Natural killer cell (primary cell): ENCODE measurements at regions not wholly inside any gene's neighbourhood (a gene's known extent, or its start where the extent isn't known, plus 50 kb on each side); places are given as distances from the start of the nearest gene placed in this dataset.

Source experiments
- ATAC-seq, 3 donors: fragments of 150-1000 bp in 2 of 3; fragments of 200-7000 bp in 1 of 3; cut with Tn5 transposase; 1 replicate in 1 of 3; 2 replicates in 2 of 3; pipeline ENCODE4 v1.10.0; 2021; ENCODE audit warnings: mild to moderate bottlenecking in 2 of 3, moderate library complexity in 2 of 3
- DNase-seq, 2 donors: peaks; one replicate each; pipeline versions ENCODE4 v3.0.0 to v3.0.0-alpha.2; 2013 to 2021; ENCODE audit warnings: mixed read lengths in 1 of 2
- H3K27ac ChIP-seq: one replicate; pipeline ENCODE4 v1.5.1; 2013; ENCODE audit warnings: mild to moderate bottlenecking, low read length
- H3K27me3 ChIP-seq: one replicate; pipeline ENCODE4 v1.6.1; 2013; ENCODE audit warnings: low read length; ENCODE audit not compliant: control insufficient read depth, insufficient read depth
- H3K36me3 ChIP-seq: one replicate; pipeline ENCODE4 v1.6.1; 2013; ENCODE audit warnings: low read length; ENCODE audit not compliant: control insufficient read depth, insufficient read depth
- H3K4me1 ChIP-seq: one replicate; pipeline ENCODE4 v1.6.1; 2013; ENCODE audit warnings: low read length; ENCODE audit not compliant: control insufficient read depth, insufficient read depth
- H3K4me3 ChIP-seq: one replicate; pipeline ENCODE4 v1.5.1; 2013; ENCODE audit warnings: low read length
- H3K9me3 ChIP-seq: one replicate; pipeline ENCODE4 v1.6.1; 2013; ENCODE audit warnings: low read length; ENCODE audit not compliant: control insufficient read depth, insufficient read depth
- H3K27ac Mint-ChIP-seq, 2 donors: one replicate each; pipeline ENCODE4 v1.8.0; 2022; ENCODE audit warnings: mild to moderate bottlenecking in 2 of 2, mixed read lengths in 2 of 2, moderate library complexity in 1 of 2
- H3K27me3 Mint-ChIP-seq, 2 donors: one replicate each; pipeline ENCODE4 v1.8.0; 2022; ENCODE audit warnings: low read depth in 2 of 2, mixed read lengths in 2 of 2
- H3K36me3 Mint-ChIP-seq: one replicate; pipeline ENCODE4 v1.8.0; 2022; ENCODE audit warnings: mixed read lengths
- H3K4me1 Mint-ChIP-seq, 2 donors: one replicate each; pipeline ENCODE4 v1.8.0; 2022; ENCODE audit warnings: mixed read lengths in 2 of 2
- H3K4me3 Mint-ChIP-seq: one replicate; pipeline ENCODE4 v1.8.0; 2022; ENCODE audit warnings: mild to moderate bottlenecking, moderate library complexity, mixed read lengths
- H3K9me3 Mint-ChIP-seq, 2 donors: one replicate each; pipeline ENCODE4 v1.8.0; 2022; ENCODE audit warnings: mixed read lengths in 2 of 2
- CTCF ChIP-seq: fragments of 200-600 bp; IDR thresholded peaks from one replicate; pipeline ENCODE4 v1.8.0; 2022; ENCODE audit warnings: antibody characterized with exemption
- WGBS: methylation state at CpG from one replicate; pipeline ENCODE4 v1.1.7; 2013; ENCODE audit warnings: missing lambda C conversion rate; ENCODE audit not compliant: insufficient coverage; 5-methylcytosine and 5-hydroxymethylcytosine counted together
- intact Hi-C: fragments of 100-400 bp; cut with micrococcal nuclease; formaldehyde crosslinking; loops from one replicate; pipeline ENCODE4 v1.14.2; 2022

GRCh38 chrX:69088171-69088938 is 76.9 kb downstream of the PJA1 start:
- Mint-ChIP-seq H3K27me3 (peaks cover 0 to 2% of the 10 kb centered on the region in 2 donors), H3K27ac (no peak overlapping the region), H3K4me1 (no peaks in the 10 kb centered on the region), H3K36me3 (no peaks in the 10 kb centered on the region), H3K4me3 (no peak overlapping the region), H3K9me3 (no peaks in the 10 kb centered on the region)
- 88% methylated on average over 8 of the region's 12 CpGs for WGBS
- intact Hi-C loops: no loop called here
- no peaks in the 10 kb centered on the region for H3K27me3 ChIP-seq
- H3K27ac ChIP-seq: no peak overlapping the region
- H3K36me3 ChIP-seq: no peaks in the 10 kb centered on the region
- H3K4me3 ChIP-seq: no peak overlapping the region
- ATAC-seq: no peak
- no peaks in the 10 kb centered on the region for H3K9me3 ChIP-seq
- no peaks in the 10 kb centered on the region for H3K4me1 ChIP-seq
- TF ChIP-seq CTCF: no peak
- DNase-seq: no peak

GRCh38 chrX:69085826-69086225 is 79.4 kb downstream of the PJA1 start:
- no peaks in the 10 kb centered on the region for H3K36me3 Mint-ChIP-seq
- H3K27me3 Mint-ChIP-seq: peaks cover 0 to 2% of the 10 kb centered on the region in 2 donors
- intact Hi-C loops: no loop called here
- no peak for DNase-seq
- H3K4me1 Mint-ChIP-seq: no peaks in the 10 kb centered on the region
- no peaks in the 10 kb centered on the region for H3K9me3 Mint-ChIP-seq
- no peaks in the 10 kb centered on the region for H3K36me3 ChIP-seq
- no peak overlapping the region for H3K4me3 Mint-ChIP-seq
- no peak for TF ChIP-seq CTCF
- H3K27me3 ChIP-seq: no peaks in the 10 kb centered on the region
- no peak for ATAC-seq
- H3K4me1 ChIP-seq: no peaks in the 10 kb centered on the region
- no peaks in the 10 kb centered on the region for H3K9me3 ChIP-seq
- H3K27ac Mint-ChIP-seq: no peak overlapping the region
- H3K27ac ChIP-seq: no peak overlapping the region
- 63% methylated on average over 4 of the region's 4 CpGs for WGBS
- H3K4me3 ChIP-seq: no peak overlapping the region

GRCh38 chrX:69085151-69085550 is 80.1 kb downstream of the PJA1 start:
- Histone ChIP-seq H3K9me3 (no peaks in the 10 kb centered on the region), H3K4me3 (no peak overlapping the region), H3K27ac (no peak overlapping the region), H3K27me3 (no peaks in the 10 kb centered on the region), H3K4me1 (no peaks in the 10 kb centered on the region), H3K36me3 (no peaks in the 10 kb centered on the region)
- TF ChIP-seq CTCF: no peak
- no peaks in the 10 kb centered on the region for H3K9me3 Mint-ChIP-seq
- intact Hi-C loops: no loop called here
- DNase-seq (no peak), ATAC-seq (no peak)
- H3K36me3 Mint-ChIP-seq: no peaks in the 10 kb centered on the region
- peaks cover 0 to 2% of the 10 kb centered on the region in 2 donors for H3K27me3 Mint-ChIP-seq
- no peaks in the 10 kb centered on the region for H3K4me1 Mint-ChIP-seq
- no peak overlapping the region for H3K27ac Mint-ChIP-seq
- 70% methylated on average over 1 of the region's 1 CpG for WGBS
- no peak overlapping the region for H3K4me3 Mint-ChIP-seq

- 60% methylated on average over 4 of the region's 4 CpGs for WGBS
- Histone ChIP-seq H3K4me3 (no peak overlapping the region), H3K4me1 (no peaks in the 10 kb centered on the region), H3K36me3 (no peaks in the 10 kb centered on the region), H3K9me3 (no peaks in the 10 kb centered on the region), H3K27me3 (no peaks in the 10 kb centered on the region), H3K27ac (no peak overlapping the region)
- Mint-ChIP-seq H3K9me3 (no peaks in the 10 kb centered on the region), H3K4me3 (no peak overlapping the region), H3K27me3 (peaks cover 0 to 2% of the 10 kb centered on the region in 2 donors), H3K36me3 (no peaks in the 10 kb centered on the region), H3K4me1 (no peaks in the 10 kb centered on the region), H3K27ac (no peak overlapping the region)
- TF ChIP-seq CTCF: no peak
- no peak for DNase-seq
- no peak for ATAC-seq
- intact Hi-C loops: no loop called here
Observed at GRCh38 chrX:69083801-69084200, 81.5 kb downstream of the PJA1 start.
